Tibial artery (tissue), 4 donors: ENCODE measurements at regions not wholly inside any gene's neighbourhood (a gene's known extent, or its start where the extent isn't known, plus 50 kb on each side); places are given as distances from the start of the nearest gene placed in this dataset.
A peak's percentile ranks its signal among the peaks of the same experiment; 100 is the strongest.

Experiments used
- DNase-seq, 2 donors: peaks; one replicate each; pipeline ENCODE4 v3.0.0-alpha.2; 2019
- H3K27ac ChIP-seq, 2 donors: fragments of 200-600 bp; sonication (generic) in 1 of 2; 1 replicate in 1 of 2; 2 replicates in 1 of 2; pipeline ENCODE4 v1.5.1; 2018 to 2019; ENCODE audit warnings: mild to moderate bottlenecking in 1 of 2
- H3K27me3 ChIP-seq, 2 donors: fragments of 200-600 bp; sonication (generic) in 1 of 2; one replicate each; pipeline versions ENCODE4 v1.5.1 to v1.6.0; 2016 to 2019
- H3K36me3 ChIP-seq, 3 donors: fragments of 200-600 bp; sonication (generic) in 2 of 3; one replicate each; pipeline ENCODE4 v1.5.1; 2016 to 2019; ENCODE audit warnings: mild to moderate bottlenecking in 2 of 3
- H3K4me1 ChIP-seq, 4 donors: fragments of 200-600 bp; sonication (generic) in 2 of 4; 1 replicate in 3 of 4; 2 replicates in 1 of 4; pipeline ENCODE4 v1.5.1; 2016 to 2019
- H3K4me3 ChIP-seq, 2 donors: fragments of 200-600 bp; sonication (generic) in 1 of 2; 1 replicate in 1 of 2; 2 replicates in 1 of 2; pipeline ENCODE4 v1.5.1; 2018 to 2019; ENCODE audit warnings: mild to moderate bottlenecking in 2 of 2
- H3K9me3 ChIP-seq, 3 donors: fragments of 200-600 bp; sonication (generic) in 1 of 3; one replicate each; pipeline ENCODE4 v1.5.1; 2016 to 2019
- CTCF ChIP-seq, 2 experiments: fragments of 200-600 bp in 1 of 2; fragments of 450-650 bp in 1 of 2; IDR thresholded peaks; one replicate each; pipeline ENCODE4 v1.5.1; 2017 to 2019; ENCODE audit warnings: antibody characterized with exemption in 2 of 2, mild to moderate bottlenecking in 1 of 2, moderate library complexity in 1 of 2
- intact Hi-C: fragments of 100-400 bp; cut with DNase I; formaldehyde crosslinking; loops from one replicate; pipeline ENCODE4 v1.15.0; 2023; ENCODE audit warnings: low total_unique reads

DNA sequence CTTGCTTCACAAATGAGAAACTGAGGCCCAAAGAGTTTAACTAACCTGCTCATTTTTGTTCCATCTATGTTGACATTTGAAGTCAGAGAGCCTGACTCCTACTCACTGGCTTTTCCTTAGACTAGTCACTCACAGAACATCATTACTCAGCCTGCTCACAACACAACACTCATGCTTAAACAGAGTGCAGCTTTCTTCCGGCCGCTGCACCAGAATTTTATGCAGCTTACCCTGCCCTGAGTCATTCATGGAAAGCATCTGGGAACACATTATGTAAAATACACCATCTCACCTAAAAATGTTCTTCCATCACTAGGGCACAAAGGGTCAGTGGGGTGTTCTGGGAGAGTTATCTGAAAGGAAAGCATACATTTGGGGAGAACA, 303.4 kb downstream of the SPRY2 start:
- DNase-seq: no peak
- Histone ChIP-seq H3K27me3 (no peaks in the 10 kb centered on the region), H3K27ac (no peak overlapping the region), H3K9me3 (no peaks in the 10 kb centered on the region), H3K4me3 (no peak overlapping the region), H3K4me1 (peaks cover 0 to 10% (median 0%) of the 10 kb centered on the region in 4 donors), H3K36me3 (no peaks in the 10 kb centered on the region)
- TF ChIP-seq CTCF (IDR thresholded peaks at IDR 0.05): no peak
- intact Hi-C loops: no loop called here

DNA sequence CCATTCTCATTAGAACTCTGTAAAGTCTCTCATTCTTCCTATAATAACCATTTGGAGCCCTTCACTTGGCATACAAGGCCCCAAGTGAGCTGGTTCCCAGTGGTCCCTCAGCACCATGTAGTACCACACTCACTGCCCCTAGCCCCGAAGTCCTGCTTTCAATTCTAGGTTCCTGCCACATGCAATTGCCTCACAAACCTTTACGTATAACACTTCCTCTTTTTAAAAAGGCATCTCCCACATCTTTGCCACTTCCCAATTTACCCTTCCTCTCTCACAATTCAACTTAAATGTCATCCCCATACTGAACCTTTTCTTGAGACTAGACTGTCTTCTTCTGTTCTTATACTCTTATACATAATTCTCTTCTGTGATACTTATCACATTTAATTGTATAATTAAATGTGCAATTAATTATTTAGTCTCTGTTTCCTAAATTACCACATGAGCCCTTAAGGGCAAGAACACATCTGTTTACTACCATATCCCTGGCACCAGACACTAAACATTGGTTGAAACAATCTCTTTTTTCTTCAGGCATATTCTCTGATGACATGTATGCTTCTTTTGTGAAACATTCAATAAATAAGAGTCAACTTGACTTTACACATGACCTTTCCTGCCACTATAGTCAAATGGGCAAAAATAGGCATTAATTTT, 304.0 kb downstream of the SPRY2 start:
- intact Hi-C loops: no loop called here
- Histone ChIP-seq H3K9me3 (no peaks in the 10 kb centered on the region), H3K36me3 (no peaks in the 10 kb centered on the region), H3K4me1 (peaks cover 0 to 10% (median 0%) of the 10 kb centered on the region in 4 donors), H3K4me3 (no peak overlapping the region), H3K27me3 (no peaks in the 10 kb centered on the region), H3K27ac (no peak overlapping the region)
- DNase-seq: no peak
- TF ChIP-seq CTCF (IDR thresholded peaks at IDR 0.05): no peak

- Histone ChIP-seq H3K4me3 (no peak overlapping the region), H3K9me3 (no peaks in the 10 kb centered on the region), H3K4me1 (peaks cover 0 to 9% (median 2%) of the 10 kb centered on the region in 4 donors), H3K27me3 (no peaks in the 10 kb centered on the region), H3K27ac (no peak overlapping the region), H3K36me3 (no peaks in the 10 kb centered on the region)
- TF ChIP-seq CTCF (IDR thresholded peaks at IDR 0.05): no peak
- no peak for DNase-seq
- intact Hi-C loops: no loop called here
Measured at GRCh38 chr13:80035096-80035495, 305.8 kb downstream of the SPRY2 start.

DNA sequence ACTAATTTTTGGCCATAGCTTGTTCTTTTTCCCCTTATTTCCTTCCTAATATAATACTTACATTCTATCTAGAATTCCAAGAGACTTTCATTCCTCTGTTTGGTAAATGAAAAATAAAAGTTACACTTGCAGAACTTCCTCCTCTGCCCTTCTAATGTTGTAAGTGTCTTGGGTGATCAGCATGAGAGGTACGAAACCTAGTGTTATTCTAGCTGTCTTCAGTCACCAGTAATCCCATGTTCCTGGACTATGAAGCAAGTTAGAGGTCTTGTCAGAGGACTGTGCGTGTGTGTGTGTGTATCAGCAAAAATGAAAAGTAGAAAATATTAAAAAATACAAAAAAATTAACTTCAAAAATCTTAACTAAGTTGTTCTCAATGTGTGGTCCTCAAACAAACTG, 307.0 kb downstream of the SPRY2 start:
- H3K4me3 ChIP-seq: no peak overlapping the region
- intact Hi-C loops: no loop called here
- peaks cover 0 to 8% (median 2%) of the 10 kb centered on the region in 4 donors for H3K4me1 ChIP-seq
- no peaks in the 10 kb centered on the region for H3K27me3 ChIP-seq
- no peak overlapping the region for H3K27ac ChIP-seq
- H3K9me3 ChIP-seq: no peaks in the 10 kb centered on the region
- TF ChIP-seq CTCF (IDR thresholded peaks at IDR 0.05): no peak
- H3K36me3 ChIP-seq: no peaks in the 10 kb centered on the region
- no peak for DNase-seq

- intact Hi-C loops: no loop called here
- Histone ChIP-seq H3K27me3 (no peaks in the 10 kb centered on the region), H3K4me1 (peaks cover 0 to 8% (median 2%) of the 10 kb centered on the region in 4 donors), H3K36me3 (no peaks in the 10 kb centered on the region), H3K4me3 (no peak overlapping the region), H3K27ac (no peak overlapping the region), H3K9me3 (no peaks in the 10 kb centered on the region)
- DNase-seq: no peak
- no peak for TF ChIP-seq CTCF (IDR thresholded peaks at IDR 0.05)
Measured at GRCh38 chr13:80033286-80033685, 307.6 kb downstream of the SPRY2 start.

GRCh38 chr13:80030491-80030890, 310.4 kb downstream of the SPRY2 start:
- Histone ChIP-seq H3K4me3 (no peak overlapping the region), H3K27ac (no peak overlapping the region), H3K27me3 (no peaks in the 10 kb centered on the region), H3K9me3 (no peaks in the 10 kb centered on the region), H3K36me3 (no peaks in the 10 kb centered on the region), H3K4me1 (peaks cover 0 to 8% (median 2%) of the 10 kb centered on the region in 4 donors)
- peak; percentile 19 to 24 for TF ChIP-seq CTCF (IDR thresholded peaks at IDR 0.05)
- no peak for DNase-seq
- intact Hi-C loops: no loop called here
